ENCODE measurements at regions not wholly inside any gene's neighbourhood (a gene's known extent, or its start where the extent isn't known, plus 50 kb on each side); places are given as distances from the start of the nearest gene placed in this dataset.

DNA sequence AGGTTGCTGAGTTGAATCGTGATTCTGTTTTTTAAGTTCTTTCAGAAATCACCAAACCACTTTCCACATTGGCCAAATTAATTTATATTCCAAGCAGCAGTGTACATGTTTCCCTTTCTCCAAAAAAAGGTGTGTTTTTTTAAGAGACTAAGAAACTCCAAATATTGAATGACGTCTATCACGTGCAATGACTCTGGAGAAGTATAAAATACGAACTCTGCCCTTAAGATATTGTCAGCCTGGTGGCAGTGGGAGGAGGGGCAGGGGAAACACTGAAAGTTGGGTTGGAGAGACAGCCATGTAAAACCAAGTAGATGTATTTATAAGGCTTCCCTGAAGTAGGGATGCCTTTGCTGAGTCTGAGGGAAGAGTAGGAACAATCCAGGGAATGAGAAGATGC, 50.1 kb upstream of the DHRS4 start:
- ATAC-seq (ENCODE audit: low read depth) (no peak), DNase-seq (no peak)
- ChIA-PET POLR2A (ENCODE audit: unreplicated experiment) (no interaction called here), CTCF (no interaction called here)
- TF ChIP-seq MAFK (IDR thresholded peaks at IDR 0.05; ENCODE audit: low read depth, low read length) (no peak), RFX5 (IDR thresholded peaks at IDR 0.05; ENCODE audit: low read depth, low read length) (no peak), CEBPB (IDR thresholded peaks at IDR 0.05; ENCODE audit: low read depth, low read length) (no peak), BHLHE40 (IDR thresholded peaks at IDR 0.05; ENCODE audit: low read depth, low read length) (no peak), FOS (IDR thresholded peaks at IDR 0.05; ENCODE audit: low read depth, low read length) (no peak), RAD21 (IDR thresholded peaks at IDR 0.05; ENCODE audit: low read length) (no peak), CHD1 (IDR thresholded peaks at IDR 0.05; ENCODE audit: low read depth, low read length) (no peak), NFE2L2 (IDR thresholded peaks at IDR 0.05; ENCODE audit: low read depth, low read length) (no peak)
- TF ChIP-seq, protein P1, sequence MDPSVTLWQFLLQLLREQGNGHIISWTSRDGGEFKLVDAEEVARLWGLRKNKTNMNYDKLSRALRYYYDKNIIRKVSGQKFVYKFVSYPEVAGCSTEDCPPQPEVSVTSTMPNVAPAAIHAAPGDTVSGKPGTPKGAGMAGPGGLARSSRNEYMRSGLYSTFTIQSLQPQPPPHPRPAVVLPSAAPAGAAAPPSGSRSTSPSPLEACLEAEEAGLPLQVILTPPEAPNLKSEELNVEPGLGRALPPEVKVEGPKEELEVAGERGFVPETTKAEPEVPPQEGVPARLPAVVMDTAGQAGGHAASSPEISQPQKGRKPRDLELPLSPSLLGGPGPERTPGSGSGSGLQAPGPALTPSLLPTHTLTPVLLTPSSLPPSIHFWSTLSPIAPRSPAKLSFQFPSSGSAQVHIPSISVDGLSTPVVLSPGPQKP (IDR thresholded peaks at IDR 0.05; ENCODE audit: borderline replicate concordance, low read depth, low read length), result no peak
- Histone ChIP-seq H3K79me1 (ENCODE audit: low read depth in 1 of 2, low read length in 2 of 2) (no peaks in the 10 kb centered on the region), H2BK20ac (ENCODE audit: low read depth, low read length) (no peak overlapping the region), H3K9ac (ENCODE audit: low read depth, low read length) (no peak overlapping the region), H2BK15ac (ENCODE audit: low read depth, low read length) (no peak overlapping the region), H4K91ac (ENCODE audit: insufficient read depth, low read depth, low read length) (no peak overlapping the region), H3K9me1 (ENCODE audit: insufficient read depth, low read length) (no peaks in the 10 kb centered on the region), H3K4me2 (ENCODE audit: low read depth, low read length) (no peak overlapping the region), H3K14ac (replicated peaks; ENCODE audit: low read depth, low read length) (no peak overlapping the region), H3K4me3 (ENCODE audit: insufficient read depth, low read depth, low read length) (no peak overlapping the region), H2AK9ac (replicated peaks; ENCODE audit: low read depth, low read length, poor library complexity) (no peak overlapping the region), H3K27me3 (ENCODE audit: control insufficient read depth, insufficient read depth, low read length) (no peaks in the 10 kb centered on the region; the same call in 1 of the 2 replicates), H2AK5ac (ENCODE audit: low read depth, low read length) (no peak overlapping the region), H2AFZ (replicated peaks; ENCODE audit: low read length, poor library complexity) (no peak overlapping the region), H3K36me3 (ENCODE audit: control insufficient read depth, insufficient read depth, low read length) (no peaks in the 10 kb centered on the region), H3K4ac (ENCODE audit: low read depth, low read length) (no peak overlapping the region), H3K27ac (ENCODE audit: insufficient read depth, low read length) (no peak overlapping the region), H2BK5ac (ENCODE audit: low read depth, low read length, poor library complexity, severe bottlenecking) (no peak overlapping the region), H3K56ac (ENCODE audit: extremely low read depth, insufficient read depth, low read length) (no peak overlapping the region), H3K18ac (ENCODE audit: low read depth, low read length) (no peak overlapping the region), H4K20me1 (ENCODE audit: insufficient read depth, low read length) (no peaks in the 10 kb centered on the region), H3K4me1 (ENCODE audit: control insufficient read depth, insufficient read depth, low read length) (no peaks in the 10 kb centered on the region), H2BK120ac (ENCODE audit: low read depth, low read length) (no peak overlapping the region), H3K23ac (ENCODE audit: low read depth, low read length) (no peak overlapping the region), H4K5ac (ENCODE audit: low read depth, low read length) (no peak overlapping the region), H4K8ac (ENCODE audit: low read depth in 2 of 2, low read length in 2 of 2) (no peak overlapping the region), H3K9me3 (ENCODE audit: control insufficient read depth, insufficient read depth, low read length) (no peaks in the 10 kb centered on the region)
- dilution Hi-C loops (cut with HindIII; ENCODE audit: low sequenced_read_pairs, unreplicated experiment) (no loop called here), in situ Hi-C loops (cut with MboI; ENCODE audit: low sequenced_read_pairs) (loop anchor here (10.0 kb wide), 1 partner anchor 249 kb away; no protein-coding TSS in a partner anchor), intact Hi-C loops (cut with micrococcal nuclease) (no loop called here)
- no TSS peak for BruUV-seq (replicated peaks)
- WGBS, 2 experiments (ENCODE audit: extremely low coverage in 2 of 2, insufficient read length in 1 of 2), result 10% methylated on average over 2 of the region's 4 CpGs; no CpG with 5 or more reads in 1 of the 2 experiments

Measured in IMR-90 (cell line).